Transverse colon (tissue), 4 donors: ENCODE measurements at regions not wholly inside any gene's neighbourhood (a gene's known extent, or its start where the extent isn't known, plus 50 kb on each side); places are given as distances from the start of the nearest gene placed in this dataset.
"Not testable (repeated sequence)": the region's sequence is repeated elsewhere in the genome, so short reads cannot be mapped to it uniquely, and the experiment has no call there.

Source experiments
- EP300 ChIP-seq: sonication (generic); formaldehyde crosslinking; IDR thresholded peaks from one replicate; pipeline ENCODE4 v1.6.1; 2017; ENCODE audit warnings: antibody characterized with exemption, low read depth
- POLR2A ChIP-seq: fragments of 450-650 bp; IDR thresholded peaks from one replicate; pipeline ENCODE4 v1.6.1; 2016; ENCODE audit warnings: antibody characterized with exemption, mild to moderate bottlenecking, moderate library complexity
- POLR2AphosphoS5 ChIP-seq, 3 donors: sonication (generic); formaldehyde crosslinking; IDR thresholded peaks; one replicate each; pipeline ENCODE4 v1.6.1; 2016; ENCODE audit warnings: antibody characterized with exemption in 3 of 3
- TF ChIP-seq, protein P1 (sequence below), 5 experiments: fragments of 200-600 bp in 3 of 5; fragments of 450-650 bp in 2 of 5; sonication (generic) in 3 of 5; IDR thresholded peaks; 1 replicate in 2 of 5; 2 replicates in 3 of 5; pipeline ENCODE4 v1.5.1; 2016 to 2017; ENCODE audit warnings: antibody characterized with exemption in 5 of 5, inconsistent platforms in 3 of 5, mild to moderate bottlenecking in 2 of 5, moderate library complexity in 1 of 5

DNA sequence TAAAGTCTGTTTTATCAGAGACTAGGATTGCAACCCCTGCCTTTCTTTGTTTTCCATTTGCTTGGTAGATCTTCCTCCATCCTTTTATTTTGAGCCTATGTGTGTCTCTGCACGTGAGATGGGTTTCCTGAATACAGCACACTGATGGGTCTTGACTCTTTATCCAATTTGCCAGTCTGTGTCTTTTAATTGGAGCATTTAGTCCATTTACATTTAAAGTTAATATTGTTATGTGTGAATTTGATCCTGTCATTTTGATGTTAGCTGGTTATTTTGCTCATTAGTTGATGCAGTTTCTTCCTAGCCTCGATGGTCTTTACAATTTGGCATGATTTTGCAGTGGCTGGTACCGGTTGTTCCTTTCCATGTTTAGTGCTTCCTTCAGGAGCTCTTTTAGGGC is 141.7 kb downstream of the EHF start:
- TF ChIP-seq, protein P1, sequence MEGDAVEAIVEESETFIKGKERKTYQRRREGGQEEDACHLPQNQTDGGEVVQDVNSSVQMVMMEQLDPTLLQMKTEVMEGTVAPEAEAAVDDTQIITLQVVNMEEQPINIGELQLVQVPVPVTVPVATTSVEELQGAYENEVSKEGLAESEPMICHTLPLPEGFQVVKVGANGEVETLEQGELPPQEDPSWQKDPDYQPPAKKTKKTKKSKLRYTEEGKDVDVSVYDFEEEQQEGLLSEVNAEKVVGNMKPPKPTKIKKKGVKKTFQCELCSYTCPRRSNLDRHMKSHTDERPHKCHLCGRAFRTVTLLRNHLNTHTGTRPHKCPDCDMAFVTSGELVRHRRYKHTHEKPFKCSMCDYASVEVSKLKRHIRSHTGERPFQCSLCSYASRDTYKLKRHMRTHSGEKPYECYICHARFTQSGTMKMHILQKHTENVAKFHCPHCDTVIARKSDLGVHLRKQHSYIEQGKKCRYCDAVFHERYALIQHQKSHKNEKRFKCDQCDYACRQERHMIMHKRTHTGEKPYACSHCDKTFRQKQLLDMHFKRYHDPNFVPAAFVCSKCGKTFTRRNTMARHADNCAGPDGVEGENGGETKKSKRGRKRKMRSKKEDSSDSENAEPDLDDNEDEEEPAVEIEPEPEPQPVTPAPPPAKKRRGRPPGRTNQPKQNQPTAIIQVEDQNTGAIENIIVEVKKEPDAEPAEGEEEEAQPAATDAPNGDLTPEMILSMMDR (IDR thresholded peaks at IDR 0.05): not testable (repeated sequence)
- not testable (repeated sequence) for TF ChIP-seq POLR2A; POLR2AphosphoS5 (IDR thresholded peaks at IDR 0.05); EP300
